ENCODE measurements at regions not wholly inside any gene's neighbourhood (a gene's known extent, or its start where the extent isn't known, plus 50 kb on each side); places are given as distances from the start of the nearest gene placed in this dataset.

GRCh38 chr6:115630424-115631024 lies 430.2 kb downstream of the FRK start:
- no peak overlapping the region for H3K4me3 ChIP-seq (replicated peaks; ENCODE audit: low read depth, low read length)
- no peaks in the 10 kb centered on the region for H3K36me3 ChIP-seq (ENCODE audit: control insufficient read depth, insufficient read depth, low read length)
- no peak for DNase-seq (ENCODE audit: extremely low read depth, insufficient read length)
- no peaks in the 10 kb centered on the region for H3K27me3 ChIP-seq (replicated peaks; ENCODE audit: control insufficient read depth, insufficient read depth, low read length)
- TF ChIP-seq, protein P1, sequence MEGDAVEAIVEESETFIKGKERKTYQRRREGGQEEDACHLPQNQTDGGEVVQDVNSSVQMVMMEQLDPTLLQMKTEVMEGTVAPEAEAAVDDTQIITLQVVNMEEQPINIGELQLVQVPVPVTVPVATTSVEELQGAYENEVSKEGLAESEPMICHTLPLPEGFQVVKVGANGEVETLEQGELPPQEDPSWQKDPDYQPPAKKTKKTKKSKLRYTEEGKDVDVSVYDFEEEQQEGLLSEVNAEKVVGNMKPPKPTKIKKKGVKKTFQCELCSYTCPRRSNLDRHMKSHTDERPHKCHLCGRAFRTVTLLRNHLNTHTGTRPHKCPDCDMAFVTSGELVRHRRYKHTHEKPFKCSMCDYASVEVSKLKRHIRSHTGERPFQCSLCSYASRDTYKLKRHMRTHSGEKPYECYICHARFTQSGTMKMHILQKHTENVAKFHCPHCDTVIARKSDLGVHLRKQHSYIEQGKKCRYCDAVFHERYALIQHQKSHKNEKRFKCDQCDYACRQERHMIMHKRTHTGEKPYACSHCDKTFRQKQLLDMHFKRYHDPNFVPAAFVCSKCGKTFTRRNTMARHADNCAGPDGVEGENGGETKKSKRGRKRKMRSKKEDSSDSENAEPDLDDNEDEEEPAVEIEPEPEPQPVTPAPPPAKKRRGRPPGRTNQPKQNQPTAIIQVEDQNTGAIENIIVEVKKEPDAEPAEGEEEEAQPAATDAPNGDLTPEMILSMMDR (IDR thresholded peaks at IDR 0.05; ENCODE audit: insufficient read depth, low read length, poor library complexity, severe bottlenecking), result no peak

DNA sequence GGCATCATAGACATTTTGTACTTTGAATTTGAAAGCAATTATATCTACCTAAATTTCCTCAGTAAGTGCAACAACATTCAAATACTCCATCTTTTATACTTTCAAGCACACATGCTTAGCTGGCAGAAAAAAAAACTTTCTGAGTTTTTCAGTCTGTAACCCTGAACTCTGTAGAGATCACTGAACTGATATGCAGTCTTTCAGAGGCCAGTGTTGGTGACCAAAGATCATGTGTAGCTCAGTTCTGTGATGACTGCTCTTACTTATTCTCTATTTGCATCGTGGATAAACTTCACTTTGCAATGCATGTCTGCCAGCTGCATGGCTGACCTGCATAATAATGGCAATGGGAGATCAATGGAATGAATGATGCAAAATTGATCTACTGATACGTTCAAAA lies 431.3 kb downstream of the FRK start:
- H3K4me3 ChIP-seq (replicated peaks; ENCODE audit: low read depth, low read length), result no peak overlapping the region
- no peaks in the 10 kb centered on the region for H3K27me3 ChIP-seq (replicated peaks; ENCODE audit: control insufficient read depth, insufficient read depth, low read length)
- TF ChIP-seq, protein P1 (IDR thresholded peaks at IDR 0.05; ENCODE audit: insufficient read depth, low read length, poor library complexity, severe bottlenecking), result no peak
- no peaks in the 10 kb centered on the region for H3K36me3 ChIP-seq (ENCODE audit: control insufficient read depth, insufficient read depth, low read length)
- no peak for DNase-seq (ENCODE audit: extremely low read depth, insufficient read length)

DNA sequence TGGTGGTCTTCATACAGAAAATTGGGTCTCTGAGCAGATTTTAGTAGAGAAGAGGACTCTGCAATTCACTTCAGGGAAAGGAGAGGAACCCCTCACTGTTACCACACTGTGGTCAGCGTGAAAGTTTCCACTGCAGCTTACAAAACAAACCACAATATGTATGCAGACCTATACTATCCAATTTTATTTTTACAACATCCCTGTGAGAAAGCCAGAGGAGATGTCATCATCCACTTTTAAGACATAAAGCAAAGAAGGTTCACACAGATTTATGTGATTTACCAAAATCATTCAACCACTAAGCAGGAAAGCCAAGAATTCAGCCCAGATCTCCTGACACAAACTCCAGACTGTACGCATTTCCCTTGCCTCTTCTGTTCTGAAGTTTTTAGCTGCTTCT lies 442.4 kb downstream of the FRK start:
- no peak for DNase-seq (ENCODE audit: extremely low read depth, insufficient read length)
- Histone ChIP-seq H3K36me3 (ENCODE audit: control insufficient read depth, insufficient read depth, low read length) (no peaks in the 10 kb centered on the region), H3K27me3 (replicated peaks; ENCODE audit: control insufficient read depth, insufficient read depth, low read length) (no peaks in the 10 kb centered on the region), H3K4me3 (replicated peaks; ENCODE audit: low read depth, low read length) (no peak overlapping the region)
- TF ChIP-seq, protein P1 (IDR thresholded peaks at IDR 0.05; ENCODE audit: insufficient read depth, low read length, poor library complexity, severe bottlenecking), result no peak

GRCh38 chr6:115617031-115617430 lies 443.7 kb downstream of the FRK start:
- no peak for DNase-seq (ENCODE audit: extremely low read depth, insufficient read length)
- TF ChIP-seq, protein P1 (IDR thresholded peaks at IDR 0.05; ENCODE audit: insufficient read depth, low read length, poor library complexity, severe bottlenecking), result no peak
- Histone ChIP-seq H3K4me3 (replicated peaks; ENCODE audit: low read depth, low read length) (no peak overlapping the region), H3K36me3 (ENCODE audit: control insufficient read depth, insufficient read depth, low read length) (no peaks in the 10 kb centered on the region), H3K27me3 (replicated peaks; ENCODE audit: control insufficient read depth, insufficient read depth, low read length) (no peaks in the 10 kb centered on the region)

GRCh38 chr6:115613488-115613887 lies 447.2 kb downstream of the FRK start:
- DNase-seq (ENCODE audit: extremely low read depth, insufficient read length), result no peak
- no peaks in the 10 kb centered on the region for H3K36me3 ChIP-seq (ENCODE audit: control insufficient read depth, insufficient read depth, low read length)
- H3K27me3 ChIP-seq (replicated peaks; ENCODE audit: control insufficient read depth, insufficient read depth, low read length), result no peaks in the 10 kb centered on the region
- TF ChIP-seq, protein P1 (IDR thresholded peaks at IDR 0.05; ENCODE audit: insufficient read depth, low read length, poor library complexity, severe bottlenecking), result no peak
- H3K4me3 ChIP-seq (replicated peaks; ENCODE audit: low read depth, low read length), result no peak overlapping the region
